GDM1 (cell line): ENCODE measurements at regions not wholly inside any gene's neighbourhood (a gene's known extent, or its start where the extent isn't known, plus 50 kb on each side); places are given as distances from the start of the nearest gene placed in this dataset.

ENCODE experiments used
- DNase-seq: peaks from one replicate; lab custom pipeline; 2025; lab: John Stamatoyannopoulos, UW

DNA sequence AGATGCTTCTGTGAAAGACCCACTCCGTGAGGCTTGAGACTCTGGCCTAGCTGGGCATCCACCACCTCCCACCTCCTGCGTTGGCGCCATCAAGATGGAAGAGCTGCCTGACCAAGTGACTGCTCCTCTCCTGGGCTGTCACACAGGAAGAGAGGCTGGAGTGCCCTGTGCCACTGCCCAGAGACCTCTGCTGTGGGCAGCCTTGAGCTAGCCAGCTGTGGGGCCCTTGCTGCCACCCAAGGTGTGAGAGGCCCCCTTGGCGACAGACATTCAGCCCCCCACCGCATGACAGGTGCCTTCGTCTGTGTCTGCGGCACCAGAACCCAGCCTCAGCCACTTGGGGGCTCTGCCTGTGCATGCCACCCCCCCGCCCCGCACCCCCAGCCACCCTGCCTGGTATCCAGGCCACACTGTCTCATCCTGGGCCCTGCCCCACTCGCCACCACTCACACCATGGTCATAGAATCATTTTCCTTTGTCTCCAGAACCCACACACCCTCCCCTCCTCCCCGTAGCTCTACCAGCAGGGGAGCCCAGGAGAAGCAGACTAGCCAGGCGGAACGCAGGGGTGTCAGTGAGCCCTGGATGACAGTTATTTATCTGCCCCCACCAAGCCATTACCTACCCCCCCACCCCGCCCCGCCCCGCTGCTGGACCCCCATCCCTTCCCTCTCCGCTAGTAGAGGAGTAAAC, 120.9 kb upstream of the LHX1 start:
- DNase-seq: no peak

DNA sequence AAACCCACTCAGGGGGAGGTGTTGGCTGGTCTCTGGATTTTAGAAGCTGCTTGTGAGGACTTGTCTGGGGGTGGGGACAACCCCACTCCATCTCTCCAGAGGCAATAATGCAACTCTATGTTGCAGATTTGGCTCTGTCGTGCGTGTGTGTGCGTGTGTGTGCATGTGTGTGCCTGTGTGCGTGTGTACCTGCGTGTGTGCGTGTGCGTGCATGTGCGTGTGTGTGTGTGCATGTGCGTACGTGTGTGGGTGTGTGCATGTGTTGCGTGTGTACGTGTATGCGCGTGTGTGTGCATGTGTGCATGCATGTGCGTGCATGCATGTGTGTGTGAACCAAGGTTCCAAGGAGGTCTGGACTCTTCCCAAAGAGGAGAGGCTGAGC, 120.4 kb upstream of the LHX1 start:
- no peak for DNase-seq

DNA sequence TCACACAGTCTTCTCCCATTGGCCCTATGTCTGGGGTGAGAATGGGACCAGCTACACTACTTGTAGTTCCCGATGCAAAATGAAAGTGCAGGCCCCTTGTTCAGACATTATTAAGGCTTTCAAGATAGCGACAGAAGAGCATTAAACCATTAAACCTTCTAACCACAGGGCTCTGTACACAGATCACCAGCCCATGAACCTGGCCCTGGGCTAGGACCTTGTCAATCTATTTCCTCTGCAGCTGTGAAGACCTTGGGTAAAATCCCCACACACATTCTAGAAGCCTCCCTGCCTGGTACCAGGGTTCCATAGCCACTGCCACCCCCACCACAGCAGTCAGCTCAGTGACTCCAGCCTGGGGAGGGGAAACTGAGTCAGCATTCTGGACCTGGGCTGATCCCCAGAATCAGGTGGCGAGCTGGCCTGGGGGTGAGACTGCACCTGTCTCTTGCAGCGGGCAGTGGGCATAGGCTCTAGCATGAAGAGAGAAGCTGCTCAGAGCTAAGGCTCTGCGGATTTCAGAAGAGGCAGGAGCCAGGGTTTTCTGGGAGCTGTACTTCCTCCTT, 119.7 kb upstream of the LHX1 start:
- DNase-seq: no peak

DNA sequence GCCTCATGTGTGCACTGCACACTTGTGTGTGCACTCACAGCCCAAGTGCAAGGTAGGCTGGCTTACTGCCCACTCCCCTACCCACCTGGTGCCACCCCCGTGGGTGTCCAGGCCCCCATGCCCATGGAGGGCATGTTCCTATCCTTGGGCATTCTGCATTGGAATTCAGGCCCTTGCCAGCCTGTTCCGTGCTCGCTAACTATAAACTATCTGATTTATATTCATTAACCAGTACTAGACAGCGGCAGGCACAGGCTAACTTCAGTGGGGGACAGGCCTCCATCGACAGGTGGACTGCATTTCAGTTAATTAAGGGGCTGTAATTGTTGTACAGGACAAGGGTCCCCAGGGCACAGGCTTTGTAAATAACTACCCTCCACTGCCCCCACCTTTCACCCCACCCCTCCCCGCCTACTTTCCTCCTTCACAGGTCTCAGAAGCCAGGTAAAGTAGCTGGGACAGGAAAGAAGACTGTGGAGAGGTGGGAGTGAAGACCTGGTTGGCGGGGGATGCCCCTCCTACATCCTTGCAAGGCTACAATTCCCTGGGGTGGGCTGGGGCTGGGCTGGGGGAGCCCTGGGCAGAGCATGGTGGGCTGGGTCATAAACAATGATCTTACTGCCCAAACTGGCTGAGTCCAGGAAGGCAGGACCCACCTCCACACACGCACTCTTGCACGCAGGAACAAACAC, 119.0 kb upstream of the LHX1 start:
- no peak for DNase-seq

DNA sequence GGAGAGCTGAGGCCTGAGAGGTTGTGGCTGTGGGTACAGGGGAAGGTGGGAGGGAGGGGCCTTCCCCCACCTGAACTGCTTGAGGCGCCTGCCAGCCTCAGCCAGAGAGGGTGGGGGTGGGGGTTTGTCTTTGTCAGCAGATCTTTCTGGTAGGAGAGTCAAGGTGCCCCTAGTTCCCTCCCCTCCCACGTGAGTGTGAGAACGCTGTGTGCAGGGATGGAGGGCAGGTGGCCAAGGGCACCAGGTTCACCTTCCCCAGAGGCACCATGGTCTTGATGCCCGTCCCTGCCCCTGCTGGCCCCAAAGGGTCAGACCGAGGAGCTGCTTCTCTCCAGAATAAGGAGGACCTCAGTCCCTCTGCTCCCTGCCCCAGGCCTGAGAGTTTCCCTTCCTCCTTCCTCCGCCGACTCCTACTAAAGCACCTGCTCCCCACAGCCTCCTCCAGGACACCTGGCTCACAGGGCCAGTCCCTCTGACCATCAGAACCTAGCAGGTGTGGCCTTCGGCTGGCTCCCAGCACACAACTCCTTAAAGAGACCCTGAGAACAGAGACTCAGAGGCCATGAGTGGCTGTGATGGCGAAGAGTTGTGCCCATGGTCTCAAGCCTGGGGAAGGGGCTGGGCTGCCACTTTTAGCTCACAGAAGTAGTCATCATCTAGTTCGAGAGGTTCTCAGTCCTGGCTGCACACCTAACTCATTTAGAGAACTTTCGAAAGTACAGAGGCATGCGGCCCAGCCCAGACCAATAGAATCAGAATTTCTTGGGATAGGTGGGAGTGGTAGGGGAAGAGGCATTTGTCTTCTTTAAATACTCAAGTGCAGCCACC, 113.2 kb upstream of the LHX1 start:
- no peak for DNase-seq

DNA sequence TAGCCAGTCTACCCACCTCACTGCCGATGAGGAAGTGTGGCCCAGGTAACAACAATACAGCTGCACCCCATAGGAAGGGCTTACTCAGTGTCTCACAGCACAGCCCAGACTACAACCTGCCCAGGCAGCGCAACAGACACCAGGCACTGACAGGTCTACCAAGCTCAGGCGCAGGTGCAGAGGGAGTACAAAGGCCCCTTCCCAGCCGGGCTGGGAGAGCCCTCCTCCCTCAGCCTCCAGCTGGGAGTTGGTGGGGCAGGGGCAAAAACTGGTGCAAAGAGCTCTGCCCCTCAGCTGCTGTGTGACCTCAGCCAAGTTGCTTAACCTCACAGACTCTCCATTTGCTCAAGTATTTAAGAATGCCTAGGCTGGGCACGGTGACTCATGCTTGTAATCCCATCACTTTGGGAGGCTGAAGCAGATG, 112.6 kb upstream of the LHX1 start:
- no peak for DNase-seq

GRCh38 chr17:36825113-36825512, 112.2 kb upstream of the LHX1 start:
- no peak for DNase-seq

GRCh38 chr17:36825521-36825920, 111.8 kb upstream of the LHX1 start:
- no peak for DNase-seq

DNA sequence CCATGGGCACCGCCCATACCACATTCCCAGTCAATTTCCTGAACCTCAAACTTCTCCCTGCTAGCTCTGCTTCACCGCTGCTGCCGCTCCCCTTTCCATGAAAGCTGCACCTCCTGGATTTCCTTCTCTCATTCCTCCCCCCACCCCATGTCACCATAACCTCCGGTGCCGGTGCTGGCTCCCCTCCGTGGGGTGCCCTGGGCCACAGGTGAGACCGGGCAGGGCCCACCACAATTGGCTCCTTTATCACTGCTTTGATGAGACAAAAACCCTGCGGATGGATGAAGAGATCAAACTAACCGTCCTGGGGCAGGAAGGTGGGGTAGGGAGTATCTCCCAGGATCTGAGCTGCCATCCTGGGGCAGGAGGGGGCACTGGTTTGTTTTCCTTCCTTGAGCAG, 111.3 kb upstream of the LHX1 start:
- DNase-seq: no peak

DNA sequence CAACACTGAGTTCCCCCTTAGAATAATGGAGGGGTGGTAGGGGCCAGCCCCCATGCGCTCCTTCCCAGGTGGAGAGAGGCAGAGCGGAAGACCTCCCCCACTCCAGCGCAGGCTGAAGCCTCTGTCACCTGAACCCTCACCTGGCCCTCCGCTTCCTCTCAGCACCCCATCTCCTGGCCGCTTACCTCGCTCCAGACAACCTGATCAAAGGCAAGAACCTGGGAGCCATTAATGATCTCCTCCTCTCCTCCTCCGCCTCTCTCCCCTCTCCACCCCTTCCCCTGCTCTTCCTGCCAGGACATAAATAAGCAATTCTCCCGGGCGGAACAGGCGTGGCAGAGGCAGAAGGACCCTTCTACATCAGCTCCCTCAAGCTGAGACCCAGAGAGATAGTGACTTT, 110.2 kb upstream of the LHX1 start:
- no peak for DNase-seq

DNA sequence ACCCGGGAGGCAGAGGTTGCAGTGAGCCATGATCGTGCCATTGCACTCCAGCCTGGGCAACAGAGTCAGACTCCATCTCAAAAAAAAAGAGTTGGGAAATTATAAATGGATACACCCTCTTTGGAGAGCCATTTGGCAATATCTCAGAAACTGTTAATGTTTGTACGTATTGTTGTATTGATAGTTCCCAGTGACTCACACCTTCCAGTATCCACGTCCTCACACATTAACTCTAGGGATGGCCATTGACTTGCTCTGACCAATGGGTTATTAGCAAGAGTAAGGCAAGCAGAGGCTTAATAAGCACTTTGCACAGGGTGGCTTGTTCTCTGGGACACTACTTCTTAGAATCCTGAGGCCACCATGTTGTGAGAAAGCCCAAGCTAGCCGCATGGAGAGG, 107.6 kb upstream of the LHX1 start:
- DNase-seq: no peak

DNA sequence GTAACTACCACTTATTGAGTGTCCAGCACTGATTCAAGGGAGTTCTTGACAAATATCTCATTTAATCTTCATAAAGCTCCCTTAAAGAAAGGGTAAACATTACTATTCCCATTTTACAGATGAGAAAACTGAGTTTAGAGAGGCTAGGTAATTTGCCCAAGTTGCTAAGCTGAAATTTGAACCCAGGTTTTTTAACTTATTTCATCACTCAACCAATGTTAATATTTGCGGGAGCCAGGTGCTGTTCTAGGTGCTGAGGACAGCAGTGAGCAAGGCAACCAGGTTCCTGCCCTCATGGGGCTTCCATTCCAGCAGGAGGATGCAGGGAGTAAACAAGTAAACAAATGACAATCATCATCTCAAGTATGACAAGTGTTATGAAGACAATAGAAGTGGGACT, 104.0 kb upstream of the LHX1 start:
- DNase-seq: no peak

DNA sequence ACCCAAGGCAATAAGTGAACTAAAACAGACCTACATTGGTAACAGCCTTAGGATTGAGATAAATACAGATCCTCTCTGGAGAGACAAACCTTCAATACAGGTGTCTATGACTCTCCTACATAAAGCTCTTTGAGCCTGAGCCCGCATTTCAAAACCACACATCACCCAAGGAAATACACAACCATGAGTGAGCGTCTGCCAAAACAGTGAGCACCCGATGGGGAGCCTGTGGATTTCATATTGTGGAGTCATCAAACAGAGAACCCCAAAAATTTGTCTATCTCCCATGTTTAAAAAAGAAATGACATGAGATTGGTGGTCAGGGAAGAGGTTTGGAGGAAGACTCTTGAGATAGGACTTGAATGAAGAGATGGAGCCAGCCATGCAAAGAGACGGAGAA, 102.2 kb upstream of the LHX1 start:
- DNase-seq: no peak

- DNase-seq: no peak
Measured at GRCh38 chr17:36837195-36837938, 99.9 kb upstream of the LHX1 start.

- DNase-seq: no peak
Measured at GRCh38 chr17:36837939-36838272, 99.4 kb upstream of the LHX1 start.

DNA sequence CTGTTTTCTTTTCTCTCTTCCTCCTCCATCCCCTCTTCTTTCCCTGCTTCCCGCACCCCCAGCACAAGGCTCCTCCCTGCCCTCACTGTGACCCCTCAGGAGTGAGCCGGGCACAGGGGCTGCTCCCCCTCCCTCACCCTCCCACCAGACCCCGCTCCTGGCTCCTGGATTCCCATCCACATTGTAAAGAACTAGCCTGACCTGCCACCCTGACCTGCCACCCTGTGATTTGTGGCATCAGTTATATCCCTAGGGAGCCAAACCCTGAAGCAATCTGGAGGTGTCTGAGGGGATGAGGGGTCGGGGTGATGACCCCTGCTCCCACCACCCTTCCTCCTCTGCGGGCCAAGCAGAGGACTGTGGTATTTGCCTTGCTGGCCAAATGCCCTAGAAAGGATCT, 98.0 kb upstream of the LHX1 start:
- DNase-seq: no peak

DNA sequence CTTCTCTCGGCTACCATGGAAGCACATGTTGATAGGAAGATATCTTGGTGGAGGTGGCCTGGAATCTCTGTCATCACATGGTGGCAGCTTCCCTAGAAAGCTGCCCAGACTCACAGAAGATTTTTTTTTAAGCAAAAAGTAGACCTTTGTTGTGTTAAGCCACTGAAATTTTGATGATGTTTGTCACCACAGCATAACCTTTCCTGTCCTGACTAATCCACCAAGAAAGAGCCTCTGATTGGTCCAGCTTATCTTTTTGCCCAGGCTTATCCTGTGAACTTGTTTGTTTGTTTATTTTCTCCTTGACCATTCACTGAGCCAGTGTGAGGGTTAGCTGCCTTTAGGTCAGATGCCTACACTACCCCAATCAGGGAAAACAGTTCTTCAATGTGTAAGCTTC, 96.5 kb upstream of the LHX1 start:
- no peak for DNase-seq

DNA sequence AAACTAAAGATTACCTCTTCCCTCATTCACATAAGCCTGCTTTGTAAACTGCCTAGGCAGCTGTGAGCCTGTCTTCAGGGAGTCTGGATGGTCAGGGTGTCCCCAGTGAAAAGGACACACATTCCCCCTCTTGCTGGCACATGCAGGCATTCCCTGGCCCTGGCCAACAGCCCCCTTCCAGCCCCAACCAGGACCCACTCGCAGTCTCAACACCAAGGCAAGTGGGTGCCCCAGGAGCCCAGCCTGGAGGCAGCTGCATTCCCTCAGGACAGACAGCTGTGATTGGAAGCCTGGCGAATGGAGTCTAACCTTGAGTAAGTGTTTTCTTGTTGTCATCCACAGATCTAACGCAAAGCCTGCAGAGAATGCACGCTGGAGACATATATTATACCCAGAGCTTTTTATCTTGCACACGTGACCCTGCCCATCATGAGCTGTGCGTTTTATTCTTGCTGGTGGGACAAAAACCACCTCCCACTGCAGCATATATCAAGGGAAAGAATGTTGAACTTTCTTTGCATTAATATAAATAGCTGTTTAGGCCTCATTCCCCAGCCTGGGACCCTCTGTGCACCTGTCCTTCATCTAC, 95.0 kb upstream of the LHX1 start:
- DNase-seq: no peak

- no peak for DNase-seq
Measured at GRCh38 chr17:36842963-36843558, 94.2 kb upstream of the LHX1 start.

DNA sequence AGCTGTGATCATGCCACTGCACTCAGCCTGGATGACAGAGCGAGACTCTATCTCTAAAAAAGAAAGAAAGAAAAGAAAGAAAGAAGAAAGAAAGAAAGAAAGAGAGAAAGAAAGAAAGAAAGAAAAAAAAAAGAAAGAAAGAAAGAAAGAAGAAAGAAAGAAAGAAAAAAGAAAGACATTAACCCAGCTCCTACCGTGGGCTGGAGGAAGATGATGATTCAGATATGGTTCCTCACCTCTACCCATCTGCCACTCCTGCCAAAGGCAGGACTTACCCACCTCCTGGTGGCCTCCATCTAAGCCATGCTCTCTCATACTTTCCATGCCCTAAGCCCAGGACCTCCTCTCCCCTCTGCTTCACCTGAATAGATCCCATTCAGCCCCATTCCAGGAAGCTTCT, 93.3 kb upstream of the LHX1 start:
- DNase-seq: no peak

DNA sequence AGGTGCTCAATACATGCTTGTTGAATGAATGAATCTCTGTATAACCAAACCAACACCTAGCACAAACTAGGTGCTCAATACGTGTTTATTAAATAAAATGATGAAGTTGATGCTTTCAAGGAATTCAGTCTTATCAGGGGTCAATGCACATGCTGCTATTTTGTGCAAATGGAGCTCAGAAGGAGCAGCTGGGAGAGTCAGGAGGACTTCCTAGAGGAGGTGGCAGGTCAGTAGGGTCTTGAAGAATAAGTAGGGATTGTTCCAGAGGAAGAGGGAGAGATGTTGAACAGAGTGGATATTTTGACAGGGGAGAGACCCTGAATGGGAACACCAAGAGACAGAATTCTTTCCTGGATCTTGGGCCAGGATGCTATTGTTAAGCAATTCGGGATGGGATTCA, 92.7 kb upstream of the LHX1 start:
- no peak for DNase-seq
